Large intestine (tissue), 3 donors: ENCODE measurements at regions not wholly inside any gene's neighbourhood (a gene's known extent, or its start where the extent isn't known, plus 50 kb on each side); places are given as distances from the start of the nearest gene placed in this dataset.
"Not testable (repeated sequence)": the region's sequence is repeated elsewhere in the genome, so short reads cannot be mapped to it uniquely, and the experiment has no call there.

ENCODE experiments used
- DNase-seq, 2 donors: peaks; one replicate each; pipeline versions ENCODE4 v3.0.0 to v3.0.0-alpha.2; 2013
- H3K27ac ChIP-seq: one replicate; pipeline ENCODE4 v1.5.1; 2013; ENCODE audit warnings: low read length
- H3K27me3 ChIP-seq: 2 replicates; pipeline ENCODE4 v1.6.1; 2013; ENCODE audit warnings: low read length; ENCODE audit not compliant: control insufficient read depth, insufficient read depth
- H3K36me3 ChIP-seq: 2 replicates; pipeline ENCODE4 v1.6.1; 2013; ENCODE audit warnings: low read length; ENCODE audit not compliant: control insufficient read depth, insufficient read depth
- H3K4me1 ChIP-seq: one replicate; pipeline ENCODE4 v1.6.1; 2013; ENCODE audit warnings: low read length; ENCODE audit not compliant: control insufficient read depth, insufficient read depth
- H3K4me3 ChIP-seq: one replicate; pipeline ENCODE4 v1.5.1; 2013; ENCODE audit warnings: low read length
- H3K9me3 ChIP-seq: one replicate; pipeline ENCODE4 v1.6.1; 2013; ENCODE audit warnings: mild to moderate bottlenecking, low read depth, low read length, moderate library complexity; ENCODE audit not compliant: control insufficient read depth
- WGBS: methylation state at CpG from one replicate; pipeline ENCODE4 v1.1.5; 2013; ENCODE audit warnings: low lambda C conversion rate; ENCODE audit not compliant: insufficient coverage; 5-methylcytosine and 5-hydroxymethylcytosine counted together

GRCh38 chr12:68438601-68439000 lies 106.4 kb upstream of the MDM1 start:
- no peaks in the 10 kb centered on the region for H3K9me3 ChIP-seq

DNA sequence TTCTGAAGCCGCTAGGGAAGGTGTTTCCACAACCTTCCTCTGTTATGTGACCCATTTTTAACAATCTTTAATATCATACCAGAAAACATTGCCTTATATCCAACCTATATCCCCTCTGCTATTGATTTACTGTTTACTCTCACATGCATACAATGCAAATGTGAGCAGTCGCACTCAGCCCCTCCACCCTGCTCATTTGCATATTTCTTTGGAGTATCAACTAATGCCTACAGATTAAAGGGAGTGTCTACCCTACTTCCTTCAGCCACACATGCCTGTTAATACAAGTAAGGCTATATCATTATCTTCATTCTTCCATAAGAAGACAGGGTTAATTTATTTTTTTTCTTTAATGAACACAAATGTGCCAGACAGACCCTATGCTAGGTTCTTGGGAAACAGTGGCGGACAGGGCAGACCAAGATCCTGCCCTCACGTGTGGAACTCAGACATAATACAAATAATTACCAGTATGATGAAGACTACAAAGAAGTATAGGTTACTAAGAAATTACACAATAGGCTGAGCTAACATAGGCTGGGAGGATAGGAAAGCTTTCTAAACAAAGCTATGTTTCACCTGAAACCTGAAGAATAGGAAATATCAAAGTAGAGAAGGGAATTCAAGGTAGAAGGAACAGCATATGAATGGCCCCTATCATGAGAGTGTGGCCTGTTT lies 107.3 kb upstream of the MDM1 start:
- Histone ChIP-seq H3K4me1 (peaks cover 2% of the 10 kb centered on the region), H3K27me3 (no peaks in the 10 kb centered on the region), H3K9me3 (peaks cover 4% of the 10 kb centered on the region), H3K36me3 (no peaks in the 10 kb centered on the region), H3K27ac (no peak overlapping the region), H3K4me3 (no peak overlapping the region)
- WGBS = 93% methylated on average over 2 of the region's 4 CpGs
- no peak for DNase-seq

More at GRCh38 chr12:68438601-68439000, 106.4 kb upstream of the MDM1 start:
- WGBS = 100% methylated on average over 2 of the region's 3 CpGs
- no peaks in the 10 kb centered on the region for H3K27me3 ChIP-seq
- peaks cover 2% of the 10 kb centered on the region for H3K4me1 ChIP-seq
- no peak for DNase-seq
- H3K27ac ChIP-seq = no peak overlapping the region
- H3K4me3 ChIP-seq = no peak overlapping the region
- no peaks in the 10 kb centered on the region for H3K36me3 ChIP-seq

- WGBS = 100% methylated on average over 1 of the region's 5 CpGs
- Histone ChIP-seq H3K27ac (no peak overlapping the region), H3K36me3 (no peaks in the 10 kb centered on the region), H3K4me1 (peaks cover 2% of the 10 kb centered on the region), H3K27me3 (no peaks in the 10 kb centered on the region), H3K4me3 (no peak overlapping the region), H3K9me3 (peaks cover 5% of the 10 kb centered on the region)
- DNase-seq = no peak
These were observed 108.0 kb upstream of the MDM1 start for GRCh38 chr12:68440068-68440581.

DNA sequence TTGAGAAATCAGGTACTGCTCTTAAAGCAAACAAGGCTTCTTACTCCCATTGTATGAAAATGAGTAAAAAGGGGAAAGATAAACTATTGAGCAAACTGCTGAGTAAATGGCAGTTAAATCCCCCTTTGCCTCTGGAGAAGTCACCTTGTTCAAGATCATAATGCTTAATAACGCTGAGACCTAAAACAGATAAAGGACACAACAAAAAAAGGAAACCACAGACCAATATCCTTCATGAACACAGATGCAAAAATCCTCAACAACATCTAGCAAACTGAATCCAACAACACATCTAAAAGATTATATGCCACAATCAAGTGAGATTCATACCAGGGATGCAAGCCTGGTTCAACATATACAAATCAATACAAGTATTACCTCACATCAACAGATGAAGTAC lies 109.0 kb upstream of the MDM1 start:
- no peaks in the 10 kb centered on the region for H3K36me3 ChIP-seq
- peaks cover 2% of the 10 kb centered on the region for H3K4me1 ChIP-seq
- H3K9me3 ChIP-seq = peaks cover 5% of the 10 kb centered on the region
- H3K27ac ChIP-seq = no peak overlapping the region
- no peak overlapping the region for H3K4me3 ChIP-seq
- no peaks in the 10 kb centered on the region for H3K27me3 ChIP-seq
- WGBS = no CpG with 5 or more reads among the region's 1 CpG
- DNase-seq = no peak

GRCh38 chr12:68442353-68442972 lies 110.3 kb upstream of the MDM1 start:
- not testable (repeated sequence) for H3K4me3 ChIP-seq, H3K27me3 ChIP-seq, H3K9me3 ChIP-seq, H3K27ac ChIP-seq, H3K36me3 ChIP-seq, DNase-seq, H3K4me1 ChIP-seq
- WGBS = no CpG with 5 or more reads among the region's 3 CpGs

GRCh38 chr12:68443695-68444094 lies 111.5 kb upstream of the MDM1 start:
- DNase-seq, H3K27ac ChIP-seq, H3K9me3 ChIP-seq, H3K4me3 ChIP-seq, H3K27me3 ChIP-seq, H3K36me3 ChIP-seq, H3K4me1 ChIP-seq: not testable (repeated sequence)
- 100% methylated on average over 1 of the region's 2 CpGs for WGBS

DNA sequence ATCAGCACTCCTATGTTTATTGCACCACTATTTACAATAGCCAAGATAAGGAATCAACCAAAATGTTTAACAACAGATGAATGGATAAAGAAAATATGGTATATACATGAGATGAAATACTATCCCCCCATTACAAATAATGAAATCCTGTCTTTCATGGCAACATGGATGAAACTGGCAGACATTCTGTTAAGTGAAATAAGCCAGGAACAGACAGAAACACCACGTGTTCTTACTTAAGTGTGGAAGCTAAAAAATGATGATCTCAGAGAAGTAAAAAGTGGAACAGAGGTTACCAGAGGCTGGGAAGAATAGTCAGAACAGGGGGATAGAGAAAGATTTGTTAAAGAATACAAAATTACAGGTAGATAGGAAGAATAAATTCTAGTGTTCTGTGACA lies 113.7 kb upstream of the MDM1 start:
- Histone ChIP-seq H3K4me1 (peaks cover 2% of the 10 kb centered on the region), H3K27me3 (no peaks in the 10 kb centered on the region), H3K27ac (no peak overlapping the region), H3K4me3 (no peak overlapping the region), H3K36me3 (no peaks in the 10 kb centered on the region), H3K9me3 (peaks cover 5% of the 10 kb centered on the region)
- no peak for DNase-seq
- WGBS = no CpG with 5 or more reads among the region's 1 CpG

GRCh38 chr12:68446384-68446783 lies 114.2 kb upstream of the MDM1 start:
- H3K9me3 ChIP-seq = peaks cover 5% of the 10 kb centered on the region
- H3K27me3 ChIP-seq = no peaks in the 10 kb centered on the region
- H3K36me3 ChIP-seq = no peaks in the 10 kb centered on the region
- no peak overlapping the region for H3K27ac ChIP-seq
- DNase-seq = no peak
- peaks cover 2% of the 10 kb centered on the region for H3K4me1 ChIP-seq
- H3K4me3 ChIP-seq = no peak overlapping the region
- 100% methylated on average over 1 of the region's 1 CpG for WGBS

GRCh38 chr12:68446901-68447796 lies 115.0 kb upstream of the MDM1 start:
- Histone ChIP-seq H3K36me3 (no peaks in the 10 kb centered on the region), H3K27me3 (no peaks in the 10 kb centered on the region), H3K4me3 (no peak overlapping the region), H3K4me1 (peaks cover 2% of the 10 kb centered on the region), H3K9me3 (peaks cover 5% of the 10 kb centered on the region), H3K27ac (no peak overlapping the region)
- WGBS = 46% methylated on average over 4 of the region's 7 CpGs
- DNase-seq = no peak

- Histone ChIP-seq H3K4me1 (no peaks in the 10 kb centered on the region), H3K27ac (no peak overlapping the region)
These were observed 115.7 kb upstream of the MDM1 start for GRCh38 chr12:68447797-68448260.

More at GRCh38 chr12:68447797-68448260, 115.7 kb upstream of the MDM1 start:
- H3K9me3 ChIP-seq = peaks cover 5% of the 10 kb centered on the region
- H3K36me3 ChIP-seq = no peaks in the 10 kb centered on the region
- WGBS = 25% methylated on average over 1 of the region's 2 CpGs
- no peak for DNase-seq
- H3K27me3 ChIP-seq = no peaks in the 10 kb centered on the region
- H3K4me3 ChIP-seq = no peak overlapping the region
